Neuron (in vitro differentiated cells): ENCODE measurements at regions not wholly inside any gene's neighbourhood (a gene's known extent, or its start where the extent isn't known, plus 50 kb on each side); places are given as distances from the start of the nearest gene placed in this dataset.
"Not testable (repeated sequence)": the region's sequence is repeated elsewhere in the genome, so short reads cannot be mapped to it uniquely, and the experiment has no call there.

Experiments used
- H2AFZ ChIP-seq: one replicate; pipeline ENCODE4 v1.6.1; 2013; ENCODE audit warnings: low read depth, mild to moderate bottlenecking, inconsistent platforms, low read length, moderate library complexity
- H3K27me3 ChIP-seq: one replicate; pipeline ENCODE4 v1.6.1; 2013; ENCODE audit warnings: low read length; ENCODE audit not compliant: insufficient read depth
- H3K36me3 ChIP-seq: one replicate; pipeline ENCODE4 v1.6.1; 2013; ENCODE audit warnings: low read length; ENCODE audit not compliant: insufficient read depth
- H3K4me1 ChIP-seq: one replicate; pipeline ENCODE4 v1.6.1; 2013; ENCODE audit warnings: low read length; ENCODE audit not compliant: insufficient read depth
- H3K4me3 ChIP-seq: 2 replicates; pipeline ENCODE4 v1.5.1; 2013; ENCODE audit warnings: mild to moderate bottlenecking, low read length, moderate library complexity
- H3K9me3 ChIP-seq: one replicate; pipeline ENCODE4 v1.6.1; 2013; ENCODE audit warnings: low read length

DNA sequence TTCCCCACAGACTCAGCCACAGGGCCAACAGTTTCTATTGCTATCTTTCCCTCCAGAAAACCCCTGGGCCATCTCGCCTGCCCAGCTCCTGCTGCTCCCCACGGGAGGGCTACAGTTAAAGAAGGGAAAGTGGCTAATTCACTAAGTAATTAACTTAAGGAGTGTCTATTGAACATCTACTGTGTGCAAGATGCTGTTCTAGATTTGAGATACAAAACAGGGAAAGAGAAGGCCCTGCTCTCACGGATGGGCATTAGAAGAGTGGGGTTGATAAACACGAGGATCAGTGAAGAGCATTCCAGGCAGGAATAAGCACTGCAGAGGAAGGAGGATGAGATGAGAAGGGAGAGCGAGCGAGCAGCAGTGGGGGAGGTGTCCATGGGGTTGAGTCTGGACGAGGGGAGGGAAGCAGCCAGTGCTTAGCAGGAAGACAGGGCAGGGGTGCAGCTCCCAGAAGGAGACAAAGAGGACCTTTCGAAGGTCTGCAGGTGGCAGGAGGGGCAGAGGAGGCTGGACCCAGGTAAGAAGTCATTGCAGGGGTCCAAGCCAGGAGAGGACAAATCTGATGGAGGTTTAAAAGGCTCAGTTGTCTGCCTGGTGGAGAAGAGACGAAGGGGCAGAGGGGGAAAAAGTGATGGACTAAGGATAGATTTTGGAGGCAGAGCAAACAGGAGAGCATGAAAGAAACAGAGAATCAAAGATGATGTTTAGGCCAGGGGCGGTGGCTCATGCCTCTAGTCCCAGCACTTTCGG lies 64.7 kb downstream of the KLF15 start:
- no peaks in the 10 kb centered on the region for H3K9me3 ChIP-seq
- H3K4me3 ChIP-seq, result no peak overlapping the region
- no peaks in the 10 kb centered on the region for H3K36me3 ChIP-seq
- peaks cover 6% of the 10 kb centered on the region for H3K27me3 ChIP-seq
- H2AFZ ChIP-seq, result no peak overlapping the region
- peaks cover 28% of the 10 kb centered on the region for H3K4me1 ChIP-seq

GRCh38 chr3:126291537-126291936 lies 65.7 kb downstream of the KLF15 start:
- peaks cover 38% of the 10 kb centered on the region for H3K4me1 ChIP-seq
- H3K4me3 ChIP-seq, result no peak overlapping the region
- H3K36me3 ChIP-seq, result no peaks in the 10 kb centered on the region
- no peak overlapping the region for H2AFZ ChIP-seq
- H3K9me3 ChIP-seq, result no peaks in the 10 kb centered on the region
- peaks cover 6% of the 10 kb centered on the region for H3K27me3 ChIP-seq

DNA sequence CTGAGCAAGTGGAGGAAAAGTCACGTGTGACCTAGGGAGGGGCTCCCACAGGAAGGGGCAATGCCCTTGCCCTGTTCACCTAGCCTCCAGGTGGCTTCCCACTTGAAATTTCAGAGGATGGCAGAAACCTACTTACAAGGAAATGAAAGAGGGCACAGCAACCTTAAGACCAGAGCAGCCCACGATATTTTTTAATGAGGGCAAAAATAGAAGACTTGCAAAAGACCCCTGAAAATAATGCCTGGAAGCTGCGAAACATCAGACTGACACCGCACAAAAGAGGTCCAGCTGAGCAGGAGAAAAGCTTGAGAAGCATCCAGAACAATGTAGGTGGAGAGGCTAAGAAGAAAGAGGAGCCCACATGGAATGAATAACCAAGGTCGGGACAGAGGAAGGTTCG lies 66.1 kb downstream of the KLF15 start:
- Histone ChIP-seq H2AFZ (no peak overlapping the region), H3K9me3 (no peaks in the 10 kb centered on the region), H3K4me1 (peaks cover 40% of the 10 kb centered on the region), H3K4me3 (no peak overlapping the region), H3K36me3 (no peaks in the 10 kb centered on the region), H3K27me3 (peaks cover 6% of the 10 kb centered on the region)

DNA sequence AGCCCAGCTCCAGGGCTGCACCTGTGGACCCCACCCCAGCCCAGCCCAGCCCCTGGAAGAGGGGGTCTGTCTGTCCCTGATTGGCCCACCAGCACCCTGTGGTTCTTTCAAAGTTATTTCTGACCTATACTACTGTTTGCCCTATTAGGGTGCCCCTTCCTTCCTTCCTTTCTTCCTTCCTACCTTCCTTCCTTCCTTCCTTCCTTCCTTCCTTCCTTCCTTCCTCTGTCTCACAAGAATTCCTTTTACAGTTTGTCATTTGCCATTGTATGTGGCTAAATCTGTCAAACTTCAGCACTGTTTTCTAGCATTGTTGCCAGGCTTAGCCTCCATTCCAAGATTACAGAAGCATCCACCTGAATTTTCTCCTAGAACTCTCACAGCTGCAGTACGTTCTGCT lies 66.9 kb downstream of the KLF15 start:
- Histone ChIP-seq H3K4me1 (peaks cover 40% of the 10 kb centered on the region), H3K9me3 (no peaks in the 10 kb centered on the region), H3K27me3 (peaks cover 6% of the 10 kb centered on the region), H3K4me3 (no peak overlapping the region), H3K36me3 (no peaks in the 10 kb centered on the region), H2AFZ (no peak overlapping the region)

- H3K9me3 ChIP-seq, result no peaks in the 10 kb centered on the region
- H2AFZ ChIP-seq, result no peak overlapping the region
- no peaks in the 10 kb centered on the region for H3K36me3 ChIP-seq
- peaks cover 45% of the 10 kb centered on the region for H3K4me1 ChIP-seq
- H3K27me3 ChIP-seq, result peaks cover 6% of the 10 kb centered on the region
- no peak overlapping the region for H3K4me3 ChIP-seq
Observed at GRCh38 chr3:126289096-126289495, 68.1 kb downstream of the KLF15 start.

DNA sequence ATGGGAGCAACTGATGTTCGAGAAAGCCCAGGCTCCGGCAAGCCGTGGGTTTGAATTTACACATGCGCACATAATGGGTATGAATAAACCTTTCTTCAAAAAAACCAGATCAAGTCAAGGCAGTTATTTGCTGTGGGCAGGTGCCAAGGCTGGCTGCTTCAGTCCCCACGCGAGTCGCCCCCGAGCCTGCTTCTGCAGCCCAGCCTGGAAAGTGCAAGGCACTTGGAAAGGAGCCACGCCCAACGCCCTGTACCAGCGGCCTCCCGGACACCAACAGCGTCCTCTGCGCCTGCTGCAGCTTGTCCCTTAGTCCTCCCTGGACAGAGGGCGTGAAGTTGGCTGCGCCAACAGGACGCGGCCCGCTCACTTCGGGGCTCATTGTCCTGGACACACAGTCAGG lies 68.9 kb downstream of the KLF15 start:
- Histone ChIP-seq H3K9me3 (no peaks in the 10 kb centered on the region), H3K36me3 (no peaks in the 10 kb centered on the region), H3K4me3 (no peak overlapping the region), H3K27me3 (peaks cover 2% of the 10 kb centered on the region), H2AFZ (no peak overlapping the region), H3K4me1 (peaks cover 45% of the 10 kb centered on the region)

GRCh38 chr3:126287536-126288241 lies 69.5 kb downstream of the KLF15 start:
- H3K36me3 ChIP-seq, result no peaks in the 10 kb centered on the region
- H2AFZ ChIP-seq, result peak overlapping the region; percentile 48
- peak overlapping the region; percentile 35 for H3K4me3 ChIP-seq
- H3K27me3 ChIP-seq, result peaks cover 2% of the 10 kb centered on the region
- peaks cover 45% of the 10 kb centered on the region for H3K4me1 ChIP-seq
- H3K9me3 ChIP-seq, result no peaks in the 10 kb centered on the region

DNA sequence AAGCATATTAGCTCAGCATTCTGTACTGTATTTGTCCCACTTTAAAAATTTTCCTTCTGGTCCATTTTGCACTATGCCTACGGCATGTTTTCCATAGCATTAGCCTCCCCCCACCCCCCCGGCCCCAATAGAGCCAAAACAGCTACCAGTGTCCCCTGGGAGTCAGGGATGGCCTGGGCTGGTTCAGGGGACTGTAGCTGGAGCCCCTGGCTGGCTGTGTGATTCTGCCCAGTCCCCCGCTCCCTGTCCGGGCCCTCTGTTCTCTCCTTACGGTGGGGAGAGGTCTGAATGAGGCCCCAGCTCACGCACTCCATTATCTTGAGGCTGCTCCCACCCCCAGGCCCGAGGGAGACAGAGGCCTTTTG lies 70.1 kb downstream of the KLF15 start:
- Histone ChIP-seq H3K36me3 (no peaks in the 10 kb centered on the region), H3K4me1 (peaks cover 45% of the 10 kb centered on the region), H3K4me3 (peak overlapping the region; percentile 35), H3K27me3 (peaks cover 2% of the 10 kb centered on the region), H3K9me3 (no peaks in the 10 kb centered on the region), H2AFZ (peak overlapping the region; percentile 48)

GRCh38 chr3:126285369-126285768 lies 71.8 kb downstream of the KLF15 start:
- H3K9me3 ChIP-seq, result no peaks in the 10 kb centered on the region
- no peak overlapping the region for H3K4me3 ChIP-seq
- no peak overlapping the region for H2AFZ ChIP-seq
- peaks cover 2% of the 10 kb centered on the region for H3K27me3 ChIP-seq
- H3K36me3 ChIP-seq, result no peaks in the 10 kb centered on the region
- H3K4me1 ChIP-seq, result peaks cover 33% of the 10 kb centered on the region

- H3K36me3 ChIP-seq, result no peaks in the 10 kb centered on the region
- no peak overlapping the region for H3K4me3 ChIP-seq
- H3K9me3 ChIP-seq, result no peaks in the 10 kb centered on the region
- peaks cover 23% of the 10 kb centered on the region for H3K4me1 ChIP-seq
- no peak overlapping the region for H2AFZ ChIP-seq
- H3K27me3 ChIP-seq, result peaks cover 2% of the 10 kb centered on the region
Observed at GRCh38 chr3:126284258-126284904, 72.8 kb downstream of the KLF15 start.

DNA sequence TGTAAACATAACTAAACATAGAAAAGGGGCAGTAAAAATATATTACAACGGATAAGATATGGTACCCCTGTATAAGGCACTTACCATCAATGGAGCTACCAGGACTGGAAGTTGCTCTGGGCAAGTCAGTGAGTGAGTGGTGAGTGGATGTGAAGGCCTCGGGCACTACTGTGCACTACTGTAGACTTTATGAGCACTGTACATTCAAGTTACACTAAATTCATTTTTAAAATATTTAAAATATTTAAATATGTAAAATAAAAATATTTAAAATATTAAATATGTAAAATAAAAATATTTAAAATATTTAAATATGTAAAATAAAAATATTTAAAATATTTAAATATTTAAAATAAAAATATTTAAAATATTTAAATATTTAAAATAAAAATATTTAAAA lies 73.6 kb downstream of the KLF15 start:
- H3K36me3 ChIP-seq, H3K4me3 ChIP-seq, H2AFZ ChIP-seq, H3K27me3 ChIP-seq, H3K9me3 ChIP-seq: not testable (repeated sequence)
- peaks cover 23% of the 10 kb centered on the region for H3K4me1 ChIP-seq

GRCh38 chr3:126279853-126280252 lies 77.4 kb downstream of the KLF15 start:
- Histone ChIP-seq H3K36me3 (no peaks in the 10 kb centered on the region), H3K9me3 (no peaks in the 10 kb centered on the region), H3K4me1 (peaks cover 5% of the 10 kb centered on the region), H3K4me3 (no peak overlapping the region), H2AFZ (no peak overlapping the region), H3K27me3 (no peaks in the 10 kb centered on the region)

- no peaks in the 10 kb centered on the region for H3K4me1 ChIP-seq
- H3K4me3 ChIP-seq, result no peak overlapping the region
- no peaks in the 10 kb centered on the region for H3K9me3 ChIP-seq
- no peaks in the 10 kb centered on the region for H3K36me3 ChIP-seq
- no peak overlapping the region for H2AFZ ChIP-seq
- no peaks in the 10 kb centered on the region for H3K27me3 ChIP-seq
Observed at GRCh38 chr3:126277629-126278378, 79.4 kb downstream of the KLF15 start.
